ENCODE measurements at regions not wholly inside any gene's neighbourhood (a gene's known extent, or its start where the extent isn't known, plus 50 kb on each side); places are given as distances from the start of the nearest gene placed in this dataset.
"Not testable (repeated sequence)": the region's sequence is repeated elsewhere in the genome, so short reads cannot be mapped to it uniquely, and the experiment has no call there.

- peak; percentile 54; the same call in 1 of the 2 replicates for TF ChIP-seq POLR2AphosphoS5 (IDR thresholded peaks at IDR 0.05; ENCODE audit: low read depth, low read length)
- TF ChIP-seq POLR2A (IDR thresholded peaks at IDR 0.05; ENCODE audit: low read depth, low read length) = peak; percentile 65
- no peak for TF ChIP-seq TAF1 (IDR thresholded peaks at IDR 0.05; ENCODE audit: borderline replicate concordance, low read depth, low read length)
- DNase-seq (ENCODE audit: insufficient read length) = no peak
- no peak for FAIRE-seq
These were observed 114.9 kb downstream of the TMEM121 start for GRCh38 chr14:105641075-105641937.

GRCh38 chr14:105641951-105642350 is 115.6 kb downstream of the TMEM121 start:
- peak; percentile 36; the same call in 1 of the 2 replicates for TF ChIP-seq POLR2A (IDR thresholded peaks at IDR 0.05; ENCODE audit: low read depth, low read length)
- FAIRE-seq; DNase-seq (ENCODE audit: insufficient read length): not testable (repeated sequence)

GRCh38 chr14:105642486-105642885 is 116.1 kb downstream of the TMEM121 start:
- not testable (repeated sequence) for DNase-seq (ENCODE audit: insufficient read length); FAIRE-seq

GRCh38 chr14:105643406-105644052 is 117.1 kb downstream of the TMEM121 start:
- DNase-seq (ENCODE audit: insufficient read length); FAIRE-seq: not testable (repeated sequence)

- FAIRE-seq = not testable (repeated sequence)
These were observed 117.7 kb downstream of the TMEM121 start for GRCh38 chr14:105644053-105644435.

GRCh38 chr14:105644457-105644856 is 118.1 kb downstream of the TMEM121 start:
- not testable (repeated sequence) for FAIRE-seq; DNase-seq (ENCODE audit: insufficient read length)

More at GRCh38 chr14:105644053-105644435, 117.7 kb downstream of the TMEM121 start:
- not testable (repeated sequence) for DNase-seq (ENCODE audit: insufficient read length)

GRCh38 chr14:105644891-105645290 is 118.5 kb downstream of the TMEM121 start:
- not testable (repeated sequence) for FAIRE-seq; DNase-seq (ENCODE audit: insufficient read length)

- FAIRE-seq; DNase-seq (ENCODE audit: insufficient read length): not testable (repeated sequence)
These were observed 119.0 kb downstream of the TMEM121 start for GRCh38 chr14:105645389-105645788.

GRCh38 chr14:105646175-105646574 is 119.8 kb downstream of the TMEM121 start:
- TF ChIP-seq POLR2A (IDR thresholded peaks at IDR 0.05; ENCODE audit: low read depth, low read length) (no peak), POLR2AphosphoS5 (IDR thresholded peaks at IDR 0.05; ENCODE audit: low read depth, low read length) (0 out of 2 replicates have a peak, but pooled peaks have one; percentile 25)
- no peak for DNase-seq (ENCODE audit: insufficient read length)
- FAIRE-seq = no peak

GRCh38 chr14:105646711-105647281 is 120.4 kb downstream of the TMEM121 start:
- not testable (repeated sequence) for FAIRE-seq; DNase-seq (ENCODE audit: insufficient read length)

GRCh38 chr14:105647426-105647783 is 121.0 kb downstream of the TMEM121 start:
- not testable (repeated sequence) for FAIRE-seq; DNase-seq (ENCODE audit: insufficient read length)

- TF ChIP-seq POLR2AphosphoS5 (IDR thresholded peaks at IDR 0.05; ENCODE audit: low read depth, low read length) (no peak), POLR2A (IDR thresholded peaks at IDR 0.05; ENCODE audit: low read depth, low read length) (no peak), TAF1 (IDR thresholded peaks at IDR 0.05; ENCODE audit: borderline replicate concordance, low read depth, low read length) (no peak)
- FAIRE-seq (no peak), DNase-seq (ENCODE audit: insufficient read length) (no peak)
These were observed 121.6 kb downstream of the TMEM121 start for GRCh38 chr14:105647784-105648608.

GRCh38 chr14:105648609-105649535 is 122.5 kb downstream of the TMEM121 start:
- not testable (repeated sequence) for FAIRE-seq

GRCh38 chr14:105652317-105652716 is 125.9 kb downstream of the TMEM121 start:
- not testable (repeated sequence) for FAIRE-seq; DNase-seq (ENCODE audit: insufficient read length)

More at GRCh38 chr14:105648609-105649535, 122.5 kb downstream of the TMEM121 start:
- not testable (repeated sequence) for DNase-seq (ENCODE audit: insufficient read length)

- not testable (repeated sequence) for DNase-seq (ENCODE audit: insufficient read length); FAIRE-seq
These were observed 127.5 kb downstream of the TMEM121 start for GRCh38 chr14:105653921-105654320.

GRCh38 chr14:105659255-105659654 is 132.9 kb downstream of the TMEM121 start:
- not testable (repeated sequence) for DNase-seq (ENCODE audit: insufficient read length); FAIRE-seq
